ENCODE measurements at regions not wholly inside any gene's neighbourhood (a gene's known extent, or its start where the extent isn't known, plus 50 kb on each side); places are given as distances from the start of the nearest gene placed in this dataset.

GRCh38 chr14:101409006-101409543 is 152.2 kb upstream of the DIO3 start:
- no peak overlapping the region for H3K4me3 Mint-ChIP-seq (ENCODE audit: low read depth)
- peaks cover 23% of the 10 kb centered on the region for H3K27me3 Mint-ChIP-seq
- H3K36me3 Mint-ChIP-seq (ENCODE audit: insufficient read depth), result no peaks in the 10 kb centered on the region
- TF ChIP-seq CTCF (IDR thresholded peaks at IDR 0.05; ENCODE audit: unreplicated experiment), result no peak
- H3K4me1 Mint-ChIP-seq (ENCODE audit: low read depth), result peaks cover 17% of the 10 kb centered on the region
- H3K27ac Mint-ChIP-seq, result no peak overlapping the region
- no peak for DNase-seq (ENCODE audit: low spot score, unreplicated experiment)
- H3K9me3 Mint-ChIP-seq (ENCODE audit: low read depth), result no peaks in the 10 kb centered on the region

- TF ChIP-seq CTCF (IDR thresholded peaks at IDR 0.05; ENCODE audit: unreplicated experiment), result no peak
- H3K4me1 Mint-ChIP-seq (ENCODE audit: low read depth), result peaks cover 17% of the 10 kb centered on the region
- H3K27me3 Mint-ChIP-seq, result peaks cover 23% of the 10 kb centered on the region
- no peak for DNase-seq (ENCODE audit: low spot score, unreplicated experiment)
- H3K9me3 Mint-ChIP-seq (ENCODE audit: low read depth), result no peaks in the 10 kb centered on the region
- no peaks in the 10 kb centered on the region for H3K36me3 Mint-ChIP-seq (ENCODE audit: insufficient read depth)
- no peak overlapping the region for H3K4me3 Mint-ChIP-seq (ENCODE audit: low read depth)
- H3K27ac Mint-ChIP-seq, result no peak overlapping the region
Measured at GRCh38 chr14:101410126-101410525, 151.2 kb upstream of the DIO3 start.

GRCh38 chr14:101411151-101411550 is 150.1 kb upstream of the DIO3 start:
- no peak overlapping the region for H3K4me3 Mint-ChIP-seq (ENCODE audit: low read depth)

GRCh38 chr14:101411779-101412178 is 149.5 kb upstream of the DIO3 start:
- DNase-seq (ENCODE audit: low spot score, unreplicated experiment), result no peak
- no peak overlapping the region for H3K27ac Mint-ChIP-seq
- H3K36me3 Mint-ChIP-seq (ENCODE audit: insufficient read depth), result no peaks in the 10 kb centered on the region
- H3K27me3 Mint-ChIP-seq, result peaks cover 23% of the 10 kb centered on the region
- no peaks in the 10 kb centered on the region for H3K9me3 Mint-ChIP-seq (ENCODE audit: low read depth)
- H3K4me3 Mint-ChIP-seq (ENCODE audit: low read depth), result no peak overlapping the region
- H3K4me1 Mint-ChIP-seq (ENCODE audit: low read depth), result peaks cover 17% of the 10 kb centered on the region
- TF ChIP-seq CTCF (IDR thresholded peaks at IDR 0.05; ENCODE audit: unreplicated experiment), result no peak

More at GRCh38 chr14:101411151-101411550, 150.1 kb upstream of the DIO3 start:
- Mint-ChIP-seq H3K9me3 (ENCODE audit: low read depth) (no peaks in the 10 kb centered on the region), H3K27me3 (peaks cover 23% of the 10 kb centered on the region), H3K4me1 (ENCODE audit: low read depth) (peaks cover 17% of the 10 kb centered on the region), H3K27ac (no peak overlapping the region), H3K36me3 (ENCODE audit: insufficient read depth) (no peaks in the 10 kb centered on the region)
- DNase-seq (ENCODE audit: low spot score, unreplicated experiment), result no peak
- no peak for TF ChIP-seq CTCF (IDR thresholded peaks at IDR 0.05; ENCODE audit: unreplicated experiment)

- Mint-ChIP-seq H3K9me3 (ENCODE audit: low read depth) (no peaks in the 10 kb centered on the region), H3K36me3 (ENCODE audit: insufficient read depth) (no peaks in the 10 kb centered on the region), H3K4me3 (ENCODE audit: low read depth) (no peak overlapping the region), H3K4me1 (ENCODE audit: low read depth) (peaks cover 17% of the 10 kb centered on the region), H3K27me3 (peaks cover 18% of the 10 kb centered on the region), H3K27ac (no peak overlapping the region)
- no peak for DNase-seq (ENCODE audit: low spot score, unreplicated experiment)
- no peak for TF ChIP-seq CTCF (IDR thresholded peaks at IDR 0.05; ENCODE audit: unreplicated experiment)
Measured at GRCh38 chr14:101412739-101413138, 148.6 kb upstream of the DIO3 start.

Measured in progenitor cell of endocrine pancreas (in vitro differentiated cells).